Neural crest cell (in vitro differentiated cells): ENCODE measurements at regions not wholly inside any gene's neighbourhood (a gene's known extent, or its start where the extent isn't known, plus 50 kb on each side); places are given as distances from the start of the nearest gene placed in this dataset.
"Not testable (repeated sequence)": the region's sequence is repeated elsewhere in the genome, so short reads cannot be mapped to it uniquely, and the experiment has no call there.

ENCODE experiments used
- DNase-seq: peaks from one replicate; pipeline ENCODE4 v3.0.0; 2021; ENCODE audit warnings: low read depth, mixed read lengths, low spot score
- H3K27ac Mint-ChIP-seq: one replicate; pipeline ENCODE4 v1.8.0; 2021; ENCODE audit warnings: mild to moderate bottlenecking, mixed read lengths; ENCODE audit not compliant: unreplicated experiment
- H3K27me3 Mint-ChIP-seq: 2 replicates; pipeline ENCODE4 v1.8.0; 2021; ENCODE audit warnings: low read depth, mild to moderate bottlenecking, mixed read lengths
- H3K36me3 Mint-ChIP-seq: 2 replicates; pipeline ENCODE4 v1.8.0; 2021; ENCODE audit warnings: low read depth, mild to moderate bottlenecking, mixed read lengths
- H3K4me1 Mint-ChIP-seq: 2 replicates; pipeline ENCODE4 v1.8.0; 2021; ENCODE audit warnings: mixed read lengths
- H3K4me3 Mint-ChIP-seq: one replicate; pipeline ENCODE4 v1.8.0; 2021; ENCODE audit warnings: mild to moderate bottlenecking, mixed read lengths
- H3K9me3 Mint-ChIP-seq: 2 replicates; pipeline ENCODE4 v1.8.0; 2021; ENCODE audit warnings: mixed read lengths
- CTCF ChIP-seq: fragments of 200-600 bp; sonication (generic); conservative IDR thresholded peaks from 2 replicates; pipeline ENCODE4 v1.5.0; 2021; ENCODE audit warnings: antibody characterized with exemption, mild to moderate bottlenecking

GRCh38 chr2:160825433-160825832, 331.8 kb upstream of the RBMS1 start:
- Mint-ChIP-seq H3K36me3 (peaks cover 25% of the 10 kb centered on the region), H3K9me3 (peaks cover 32% of the 10 kb centered on the region), H3K4me3 (no peak overlapping the region), H3K27me3 (no peaks in the 10 kb centered on the region), H3K27ac (no peak overlapping the region), H3K4me1 (no peaks in the 10 kb centered on the region)
- TF ChIP-seq CTCF, result no peak
- no peak for DNase-seq

- Mint-ChIP-seq H3K4me3 (no peak overlapping the region), H3K27ac (no peak overlapping the region), H3K36me3 (peaks cover 22% of the 10 kb centered on the region), H3K9me3 (peaks cover 29% of the 10 kb centered on the region), H3K27me3 (no peaks in the 10 kb centered on the region), H3K4me1 (no peaks in the 10 kb centered on the region)
- DNase-seq, result no peak
- TF ChIP-seq CTCF, result no peak
Measured at GRCh38 chr2:160826496-160826895, 332.9 kb upstream of the RBMS1 start.

- H3K27me3 Mint-ChIP-seq, result no peaks in the 10 kb centered on the region
- no peak overlapping the region for H3K4me3 Mint-ChIP-seq
- no peak for DNase-seq
- H3K27ac Mint-ChIP-seq, result peak overlapping the region; percentile 6
- no peak for TF ChIP-seq CTCF
- peaks cover 12% of the 10 kb centered on the region for H3K36me3 Mint-ChIP-seq
- H3K9me3 Mint-ChIP-seq, result peaks cover 18% of the 10 kb centered on the region
- H3K4me1 Mint-ChIP-seq, result no peaks in the 10 kb centered on the region
Measured at GRCh38 chr2:160828076-160828475, 332.2 kb upstream of the TANK start.

GRCh38 chr2:160832381-160832780, 327.8 kb upstream of the TANK start:
- not testable (repeated sequence) for H3K4me1 Mint-ChIP-seq

GRCh38 chr2:160835166-160835565, 325.1 kb upstream of the TANK start:
- Mint-ChIP-seq H3K4me1 (peaks cover 7% of the 10 kb centered on the region), H3K27ac (no peak overlapping the region), H3K9me3 (no peaks in the 10 kb centered on the region), H3K27me3 (no peaks in the 10 kb centered on the region), H3K4me3 (no peak overlapping the region), H3K36me3 (no peaks in the 10 kb centered on the region)
- DNase-seq, result no peak
- TF ChIP-seq CTCF, result no peak

More at GRCh38 chr2:160832381-160832780, 327.8 kb upstream of the TANK start:
- not testable (repeated sequence) for H3K9me3 Mint-ChIP-seq, DNase-seq, H3K4me3 Mint-ChIP-seq, H3K27ac Mint-ChIP-seq, H3K36me3 Mint-ChIP-seq, H3K27me3 Mint-ChIP-seq

- H3K27ac Mint-ChIP-seq, result no peak overlapping the region
- H3K36me3 Mint-ChIP-seq, result no peaks in the 10 kb centered on the region
- H3K27me3 Mint-ChIP-seq, result no peaks in the 10 kb centered on the region
- no peak overlapping the region for H3K4me3 Mint-ChIP-seq
- DNase-seq, result no peak
- H3K9me3 Mint-ChIP-seq, result no peaks in the 10 kb centered on the region
- H3K4me1 Mint-ChIP-seq, result peaks cover 7% of the 10 kb centered on the region
- TF ChIP-seq CTCF, result no peak
Measured at GRCh38 chr2:160836755-160837154, 323.5 kb upstream of the TANK start.
